Calu3 (cell line): ENCODE measurements at regions not wholly inside any gene's neighbourhood (a gene's known extent, or its start where the extent isn't known, plus 50 kb on each side); places are given as distances from the start of the nearest gene placed in this dataset.

ENCODE experiments used
- BruUV-seq: library from RNA; stranded (reverse); fragments of 400-500 nt; replicated peaks from 2 replicates; lab custom pipeline; 2021; lab: Mats Ljungman, UMichigan
- CTCF ChIA-PET: fragments of 300-600 bp; sonication (Branson Sonifier 250); formaldehyde crosslinking; loops from one replicate; lab custom pipeline; 2022; ENCODE audit warnings: antibody characterized with exemption; lab: Charles Lee
- DNase-seq: peaks from one replicate; pipeline ENCODE4 v3.0.0; 2022
- H3K27ac Mint-ChIP-seq: one replicate; pipeline ENCODE4 v1.8.0; 2022; ENCODE audit warnings: mixed read lengths; ENCODE audit not compliant: unreplicated experiment
- H3K27me3 Mint-ChIP-seq: one replicate; pipeline ENCODE4 v1.8.0; 2022; ENCODE audit warnings: mixed read lengths; ENCODE audit not compliant: unreplicated experiment
- H3K36me3 Mint-ChIP-seq: one replicate; pipeline ENCODE4 v1.8.0; 2022; ENCODE audit warnings: mild to moderate bottlenecking, moderate library complexity, mixed read lengths; ENCODE audit not compliant: insufficient read depth, unreplicated experiment
- H3K4me1 Mint-ChIP-seq: one replicate; pipeline ENCODE4 v1.8.0; 2022; ENCODE audit warnings: mild to moderate bottlenecking, low read depth, mixed read lengths; ENCODE audit not compliant: unreplicated experiment
- H3K4me3 Mint-ChIP-seq: one replicate; pipeline ENCODE4 v1.8.0; 2022; ENCODE audit warnings: mild to moderate bottlenecking, low read depth, moderate library complexity, mixed read lengths; ENCODE audit not compliant: unreplicated experiment
- H3K9me3 Mint-ChIP-seq: one replicate; pipeline ENCODE4 v1.8.0; 2022; ENCODE audit warnings: low read depth, mixed read lengths; ENCODE audit not compliant: unreplicated experiment
- intact Hi-C: fragments of 100-400 bp; cut with micrococcal nuclease; formaldehyde crosslinking; loops from one replicate; pipeline ENCODE4 v1.10.0; 2022; ENCODE audit not compliant: unreplicated experiment
- TF ChIP-seq, protein P1 (sequence below): fragments of 200-600 bp; IDR thresholded peaks from one replicate; pipeline ENCODE4 v1.8.0; 2022; ENCODE audit warnings: antibody characterized with exemption; ENCODE audit not compliant: unreplicated experiment

DNA sequence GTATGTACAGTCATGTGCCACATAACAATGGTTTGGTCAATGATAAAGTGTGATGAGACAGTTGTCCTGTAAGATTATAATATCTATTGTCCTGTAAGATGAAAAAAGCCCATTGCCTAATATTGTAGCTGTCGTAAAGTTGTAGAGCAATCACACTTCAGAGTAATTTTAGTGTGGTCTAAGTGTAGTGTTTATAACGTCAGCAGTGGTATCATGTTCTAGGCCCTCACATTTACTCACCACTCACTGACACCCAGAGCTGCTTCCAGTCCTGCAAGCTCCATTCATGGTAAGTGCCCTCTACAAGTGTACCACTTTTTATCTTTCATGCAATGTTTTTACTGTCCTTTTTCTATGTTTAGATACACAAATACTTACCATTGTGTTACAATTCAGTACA, 259.9 kb upstream of the RAB4A start:
- Mint-ChIP-seq H3K4me1 (no peaks in the 10 kb centered on the region), H3K27ac (no peak overlapping the region), H3K4me3 (no peak overlapping the region), H3K9me3 (no peaks in the 10 kb centered on the region), H3K36me3 (no peaks in the 10 kb centered on the region), H3K27me3 (no peaks in the 10 kb centered on the region)
- intact Hi-C loops: no loop called here
- TF ChIP-seq, protein P1, sequence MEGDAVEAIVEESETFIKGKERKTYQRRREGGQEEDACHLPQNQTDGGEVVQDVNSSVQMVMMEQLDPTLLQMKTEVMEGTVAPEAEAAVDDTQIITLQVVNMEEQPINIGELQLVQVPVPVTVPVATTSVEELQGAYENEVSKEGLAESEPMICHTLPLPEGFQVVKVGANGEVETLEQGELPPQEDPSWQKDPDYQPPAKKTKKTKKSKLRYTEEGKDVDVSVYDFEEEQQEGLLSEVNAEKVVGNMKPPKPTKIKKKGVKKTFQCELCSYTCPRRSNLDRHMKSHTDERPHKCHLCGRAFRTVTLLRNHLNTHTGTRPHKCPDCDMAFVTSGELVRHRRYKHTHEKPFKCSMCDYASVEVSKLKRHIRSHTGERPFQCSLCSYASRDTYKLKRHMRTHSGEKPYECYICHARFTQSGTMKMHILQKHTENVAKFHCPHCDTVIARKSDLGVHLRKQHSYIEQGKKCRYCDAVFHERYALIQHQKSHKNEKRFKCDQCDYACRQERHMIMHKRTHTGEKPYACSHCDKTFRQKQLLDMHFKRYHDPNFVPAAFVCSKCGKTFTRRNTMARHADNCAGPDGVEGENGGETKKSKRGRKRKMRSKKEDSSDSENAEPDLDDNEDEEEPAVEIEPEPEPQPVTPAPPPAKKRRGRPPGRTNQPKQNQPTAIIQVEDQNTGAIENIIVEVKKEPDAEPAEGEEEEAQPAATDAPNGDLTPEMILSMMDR: no peak
- CTCF ChIA-PET: interaction anchor here (0.6 kb wide), 2 partner anchors 9 to 24 kb away, joined by 3 read pairs; no protein-coding TSS in a partner anchor
- DNase-seq: no peak
- no TSS peak for BruUV-seq

DNA sequence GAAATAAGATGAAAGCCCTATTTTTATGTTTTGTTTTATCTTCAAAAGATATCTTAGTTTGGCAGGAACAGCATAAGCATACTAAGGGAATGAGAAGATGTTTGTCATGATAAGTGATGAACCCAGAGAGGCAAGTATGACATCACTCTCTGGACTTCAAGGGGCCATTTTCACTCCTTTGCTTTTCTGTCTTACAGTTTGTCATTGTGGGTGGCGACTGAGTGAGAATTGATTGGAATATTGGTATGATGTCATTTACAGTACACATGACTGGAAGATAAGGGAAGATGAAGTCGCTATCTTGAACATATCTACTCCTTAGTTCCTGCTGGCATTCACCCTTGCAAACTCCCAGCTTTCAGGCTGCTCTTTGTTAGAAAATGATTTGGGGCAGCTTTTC, 258.1 kb upstream of the RAB4A start:
- intact Hi-C loops: no loop called here
- BruUV-seq: no TSS peak
- TF ChIP-seq, protein P1: no peak
- H3K4me1 Mint-ChIP-seq: no peaks in the 10 kb centered on the region
- H3K9me3 Mint-ChIP-seq: no peaks in the 10 kb centered on the region
- H3K27ac Mint-ChIP-seq: no peak overlapping the region
- no peaks in the 10 kb centered on the region for H3K36me3 Mint-ChIP-seq
- DNase-seq: no peak
- H3K4me3 Mint-ChIP-seq: no peak overlapping the region
- CTCF ChIA-PET: no interaction called here
- no peaks in the 10 kb centered on the region for H3K27me3 Mint-ChIP-seq

DNA sequence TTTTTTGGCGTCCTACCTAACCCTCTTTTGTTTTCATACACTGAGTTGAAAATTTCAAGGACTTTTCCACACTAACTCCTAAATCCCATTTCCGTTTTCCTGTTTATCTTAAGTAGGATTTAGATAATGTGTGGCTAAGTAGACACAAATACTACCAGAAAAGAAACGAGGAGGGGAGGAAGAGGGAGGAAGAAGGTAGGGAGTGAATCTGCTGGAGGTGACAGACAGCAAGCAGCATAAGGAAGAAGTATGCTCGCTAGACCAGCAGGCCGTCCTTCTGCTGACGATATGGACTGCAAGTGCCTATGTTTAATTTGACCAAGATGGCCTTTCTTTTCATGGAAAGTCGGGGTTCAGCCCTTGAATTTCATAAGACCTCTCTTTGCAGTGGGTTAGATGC, 256.9 kb upstream of the RAB4A start:
- TF ChIP-seq, protein P1: no peak
- Mint-ChIP-seq H3K4me1 (no peaks in the 10 kb centered on the region), H3K27me3 (no peaks in the 10 kb centered on the region), H3K4me3 (no peak overlapping the region), H3K36me3 (no peaks in the 10 kb centered on the region), H3K27ac (no peak overlapping the region), H3K9me3 (no peaks in the 10 kb centered on the region)
- intact Hi-C loops: no loop called here
- DNase-seq: no peak
- BruUV-seq: no TSS peak
- CTCF ChIA-PET: interaction anchor here (0.6 kb wide), 1 partner anchor 475 kb away, joined by 10 read pairs; no protein-coding TSS in a partner anchor

DNA sequence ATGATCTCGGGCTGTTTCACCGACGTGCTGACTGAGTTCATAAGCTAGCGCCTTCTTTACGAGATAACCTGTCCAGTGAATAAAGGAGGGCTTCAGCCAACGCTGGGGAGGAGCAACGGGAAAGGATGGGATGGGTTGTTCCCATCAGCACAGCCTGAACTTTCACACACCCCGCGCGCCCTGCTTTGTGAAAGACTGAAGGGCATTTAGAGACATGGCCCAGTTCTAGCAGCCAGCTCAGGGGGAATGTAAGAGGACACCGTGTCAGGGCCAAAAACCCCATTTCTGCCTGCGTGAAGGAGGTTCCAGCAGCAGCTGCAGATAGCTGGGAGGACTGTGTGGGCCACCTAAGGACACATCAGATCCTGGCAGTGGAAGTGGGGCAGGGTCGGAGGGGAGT, 255.1 kb upstream of the RAB4A start:
- CTCF ChIA-PET: interaction anchor here (0.6 kb wide), 1 partner anchor 324 kb away, joined by 3 read pairs; no protein-coding TSS in a partner anchor
- H3K27ac Mint-ChIP-seq: no peak overlapping the region
- H3K9me3 Mint-ChIP-seq: no peaks in the 10 kb centered on the region
- H3K4me1 Mint-ChIP-seq: no peaks in the 10 kb centered on the region
- no peaks in the 10 kb centered on the region for H3K27me3 Mint-ChIP-seq
- no peak overlapping the region for H3K4me3 Mint-ChIP-seq
- intact Hi-C loops: no loop called here
- TF ChIP-seq, protein P1: no peak
- DNase-seq: no peak
- no peaks in the 10 kb centered on the region for H3K36me3 Mint-ChIP-seq
- BruUV-seq: no TSS peak
